ENCODE measurements at regions not wholly inside any gene's neighbourhood (a gene's known extent, or its start where the extent isn't known, plus 50 kb on each side); places are given as distances from the start of the nearest gene placed in this dataset.

GRCh38 chr11:116384876-116385275, 387.9 kb downstream of the BUD13 start:
- ChIA-PET CTCF (no interaction called here), POLR2A (no interaction called here)
- no peak for DNase-seq (ENCODE audit: low read depth, low spot score)

GRCh38 chr11:116384407-116384806, 388.4 kb downstream of the BUD13 start:
- no peak overlapping the region for H3K4me3 ChIP-seq (ENCODE audit: low read depth, low read length)
- CTCF ChIA-PET = no interaction called here
- H3K27ac ChIP-seq (ENCODE audit: low read depth, low read length) = no peak overlapping the region
- H3K27me3 ChIP-seq (ENCODE audit: control insufficient read depth, insufficient read depth, low read length) = no peaks in the 10 kb centered on the region
- H3K9me3 ChIP-seq (ENCODE audit: control insufficient read depth, insufficient read depth, low read length) = no peaks in the 10 kb centered on the region
- POLR2A ChIA-PET = no interaction called here
- DNase-seq (ENCODE audit: low read depth, low spot score) = no peak
- TF ChIP-seq CTCF (IDR thresholded peaks at IDR 0.05; ENCODE audit: low read depth, low read length) = no peak

More at GRCh38 chr11:116384876-116385275, 387.9 kb downstream of the BUD13 start:
- no peak overlapping the region for H3K27ac ChIP-seq (ENCODE audit: low read depth, low read length)
- TF ChIP-seq CTCF (IDR thresholded peaks at IDR 0.05; ENCODE audit: low read depth, low read length) = no peak
- no peaks in the 10 kb centered on the region for H3K9me3 ChIP-seq (ENCODE audit: control insufficient read depth, insufficient read depth, low read length)
- H3K27me3 ChIP-seq (ENCODE audit: control insufficient read depth, insufficient read depth, low read length) = no peaks in the 10 kb centered on the region
- H3K4me3 ChIP-seq (ENCODE audit: low read depth, low read length) = no peak overlapping the region

GRCh38 chr11:116379185-116379828, 393.5 kb downstream of the BUD13 start:
- TF ChIP-seq CTCF (IDR thresholded peaks at IDR 0.05; ENCODE audit: low read depth, low read length) = no peak
- H3K27ac ChIP-seq (ENCODE audit: low read depth, low read length) = no peak overlapping the region
- DNase-seq (ENCODE audit: low read depth, low spot score) = no peak
- H3K27me3 ChIP-seq (ENCODE audit: control insufficient read depth, insufficient read depth, low read length) = no peaks in the 10 kb centered on the region
- no peak overlapping the region for H3K4me3 ChIP-seq (ENCODE audit: low read depth, low read length)
- H3K9me3 ChIP-seq (ENCODE audit: control insufficient read depth, insufficient read depth, low read length) = no peaks in the 10 kb centered on the region
- POLR2A ChIA-PET = no interaction called here
- CTCF ChIA-PET = no interaction called here

- ChIA-PET POLR2A (no interaction called here), CTCF (no interaction called here)
- Histone ChIP-seq H3K4me3 (ENCODE audit: low read depth, low read length) (no peak overlapping the region), H3K9me3 (ENCODE audit: control insufficient read depth, insufficient read depth, low read length) (no peaks in the 10 kb centered on the region), H3K27ac (ENCODE audit: low read depth, low read length) (no peak overlapping the region), H3K27me3 (ENCODE audit: control insufficient read depth, insufficient read depth, low read length) (no peaks in the 10 kb centered on the region)
- no peak for DNase-seq (ENCODE audit: low read depth, low spot score)
- no peak for TF ChIP-seq CTCF (IDR thresholded peaks at IDR 0.05; ENCODE audit: low read depth, low read length)
Observed at GRCh38 chr11:116376547-116376946, 396.2 kb downstream of the BUD13 start.

GRCh38 chr11:116376054-116376453, 396.7 kb downstream of the BUD13 start:
- Histone ChIP-seq H3K4me3 (ENCODE audit: low read depth, low read length) (no peak overlapping the region), H3K9me3 (ENCODE audit: control insufficient read depth, insufficient read depth, low read length) (no peaks in the 10 kb centered on the region), H3K27me3 (ENCODE audit: control insufficient read depth, insufficient read depth, low read length) (no peaks in the 10 kb centered on the region), H3K27ac (ENCODE audit: low read depth, low read length) (no peak overlapping the region)
- no peak for DNase-seq (ENCODE audit: low read depth, low spot score)
- ChIA-PET CTCF (no interaction called here), POLR2A (no interaction called here)
- TF ChIP-seq CTCF (IDR thresholded peaks at IDR 0.05; ENCODE audit: low read depth, low read length) = no peak
